ENCODE measurements at regions not wholly inside any gene's neighbourhood (a gene's known extent, or its start where the extent isn't known, plus 50 kb on each side); places are given as distances from the start of the nearest gene placed in this dataset.

GRCh38 chr15:31195871-31196270, 94.3 kb upstream of the TRPM1 start:
- no peak for TF ChIP-seq POLR2AphosphoS5 (IDR thresholded peaks at IDR 0.05; ENCODE audit: low read depth, low read length)
- no peak for TF ChIP-seq POLR2A (IDR thresholded peaks at IDR 0.05; ENCODE audit: low read depth, low read length)
- no peak for TF ChIP-seq TAF1 (IDR thresholded peaks at IDR 0.05; ENCODE audit: borderline replicate concordance, low read depth, low read length)
